GM21737 (cell line): ENCODE measurements at regions not wholly inside any gene's neighbourhood (a gene's known extent, or its start where the extent isn't known, plus 50 kb on each side); places are given as distances from the start of the nearest gene placed in this dataset.

Source experiments
- ATAC-seq: cut with Tn5 transposase; IDR thresholded peaks from one replicate; pipeline ENCODE4 v1.9.1; 2021; ENCODE audit warnings: mild to moderate bottlenecking, moderate library complexity; ENCODE audit not compliant: unreplicated experiment

DNA sequence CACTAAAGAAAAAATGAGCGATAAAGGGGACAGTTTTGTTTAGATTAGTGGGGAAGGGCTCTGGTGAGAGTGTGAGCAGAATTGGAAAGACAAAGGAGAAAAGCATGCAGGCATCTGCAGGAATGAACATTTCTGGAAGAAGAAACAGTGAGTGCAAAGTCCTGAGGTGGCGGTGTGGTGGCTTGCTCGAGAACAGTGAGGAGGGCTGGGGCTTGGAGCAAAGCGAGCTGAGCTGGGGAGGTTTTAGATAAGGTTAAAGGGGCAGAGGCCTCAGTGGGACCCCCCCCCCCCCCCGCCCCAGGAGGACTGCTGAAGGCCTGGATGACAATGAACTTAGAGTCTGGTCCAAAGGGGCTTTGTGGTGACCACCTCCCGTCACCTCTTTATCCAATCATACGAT, 202.7 kb upstream of the MVB12B start:
- no peak for ATAC-seq

DNA sequence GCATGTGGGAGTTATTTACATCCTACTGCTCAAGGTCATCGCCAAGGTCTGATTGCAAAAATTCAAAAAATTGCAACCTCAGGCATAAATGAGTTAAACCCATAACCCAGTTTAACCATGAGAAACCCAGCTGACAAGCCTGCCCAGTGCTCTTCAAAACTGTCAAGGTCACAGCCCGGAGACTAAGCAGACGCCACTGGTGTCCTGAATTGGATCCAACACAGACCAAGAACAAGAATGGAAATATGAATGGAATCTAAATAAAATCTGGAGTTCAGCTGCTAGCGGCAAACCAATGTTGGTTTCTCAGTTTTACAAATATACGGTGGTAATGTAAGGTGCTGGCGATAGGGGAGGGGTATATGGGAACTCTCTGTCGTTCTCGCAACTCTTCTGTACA, 201.5 kb upstream of the MVB12B start:
- ATAC-seq = no peak

DNA sequence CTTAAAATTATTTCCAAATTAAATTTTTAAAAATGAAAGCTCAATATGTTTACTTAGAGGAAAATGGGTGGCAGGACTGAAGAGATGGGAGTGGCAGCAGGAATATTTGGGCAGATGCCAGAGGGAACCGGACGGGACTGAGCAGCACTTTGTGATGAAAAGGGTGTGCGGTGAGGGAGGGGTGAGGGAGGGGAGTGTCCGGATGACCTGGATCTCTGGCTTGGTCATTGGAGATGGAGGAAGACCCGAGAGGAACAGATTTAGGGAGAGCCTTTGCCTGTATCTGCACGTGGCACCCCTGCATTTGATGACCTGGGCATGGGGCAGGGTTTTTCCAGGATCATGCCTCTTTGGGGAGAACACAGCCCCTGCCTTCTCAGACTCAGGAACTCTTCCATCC, 201.1 kb upstream of the MVB12B start:
- ATAC-seq = no peak

DNA sequence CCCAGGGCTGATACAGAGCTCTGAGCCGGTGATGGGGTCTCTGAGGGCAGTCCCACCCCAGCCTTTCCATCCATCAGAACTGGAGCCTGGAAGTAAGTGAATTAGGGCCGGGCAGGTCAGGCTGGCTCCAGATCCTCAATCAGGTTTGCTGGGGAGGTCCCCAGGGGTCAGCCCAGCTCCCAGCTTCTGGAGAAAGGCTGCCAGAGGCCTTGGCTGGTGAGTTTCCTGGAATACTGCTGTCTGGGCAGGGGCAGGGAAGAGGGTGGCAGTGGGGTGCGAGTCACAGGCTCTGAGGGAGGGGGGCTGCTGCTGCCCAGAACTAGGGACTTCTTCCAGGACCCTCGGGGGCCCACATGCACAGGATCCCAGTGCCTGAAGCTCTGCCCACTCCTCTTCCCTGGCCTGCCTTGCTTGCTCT, 200.6 kb upstream of the MVB12B start:
- ATAC-seq = no peak

DNA sequence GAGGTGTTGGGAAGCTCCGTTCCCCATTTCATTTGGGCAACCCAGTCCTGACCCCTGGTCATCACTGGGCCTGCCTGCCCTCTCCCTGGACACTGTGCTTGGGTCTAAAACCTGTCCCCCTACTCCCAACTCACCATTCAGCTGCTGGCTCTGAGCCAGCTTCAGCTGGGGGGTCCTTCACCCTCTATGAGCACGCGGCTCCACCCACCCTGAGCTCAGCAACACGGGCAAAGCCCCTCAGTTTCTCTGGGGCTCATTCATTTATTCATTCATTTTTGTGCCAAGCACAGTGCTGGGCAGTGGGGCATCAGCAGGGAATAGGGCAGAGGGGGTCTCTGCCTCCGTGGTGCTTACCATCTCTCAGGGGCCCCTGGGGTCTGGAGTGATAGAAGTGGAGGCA, 199.8 kb upstream of the MVB12B start:
- no peak for ATAC-seq

DNA sequence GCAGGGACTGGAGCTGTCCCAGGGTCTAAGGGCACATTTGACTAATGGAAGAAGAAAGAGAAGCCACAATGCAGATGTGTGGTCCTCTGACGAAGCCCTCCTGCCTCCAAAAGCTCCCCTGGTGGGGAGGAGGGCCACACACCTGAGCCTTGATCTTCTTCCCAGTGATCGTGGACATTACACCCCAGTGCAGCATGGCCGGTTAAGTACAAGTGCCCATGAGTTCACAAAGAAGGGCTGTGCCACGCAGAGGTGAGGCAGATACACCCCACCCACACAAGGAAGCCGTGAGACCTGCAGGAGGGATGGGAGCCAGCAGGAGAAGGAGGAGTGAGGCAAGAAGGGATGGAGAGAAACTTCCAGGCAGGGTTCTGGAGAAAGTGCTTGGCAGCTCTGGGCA, 199.0 kb upstream of the MVB12B start:
- no peak for ATAC-seq

DNA sequence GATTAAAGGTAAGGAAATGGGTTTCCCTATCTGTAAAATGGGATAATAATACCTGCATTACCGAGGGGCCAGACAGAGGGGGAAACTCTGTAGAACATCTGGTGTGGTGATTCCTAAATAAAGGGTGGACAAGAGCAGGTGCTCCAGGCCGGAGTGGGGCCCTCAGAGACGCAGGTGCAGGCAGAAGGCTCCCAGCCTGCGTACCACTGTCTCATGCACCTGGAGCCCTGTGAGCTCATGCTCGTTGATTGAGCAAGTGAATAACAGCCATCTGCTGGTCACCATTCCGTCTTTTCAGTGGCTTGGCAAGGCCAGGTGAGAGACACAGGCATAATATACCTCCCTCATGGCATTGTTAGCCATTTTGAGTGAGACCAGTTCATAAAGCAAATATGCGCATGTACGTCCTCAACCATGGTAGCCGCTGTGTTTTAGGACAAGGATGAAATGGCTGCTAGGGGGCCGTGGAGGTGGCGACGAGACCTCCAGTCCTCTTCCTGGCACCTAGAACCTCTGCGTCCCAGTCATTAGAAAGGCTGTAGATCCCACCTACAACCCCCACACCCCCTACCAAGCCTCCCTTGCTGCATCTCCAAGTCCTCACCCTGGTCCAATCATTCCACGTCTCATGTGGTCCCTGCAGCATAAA, 198.0 kb upstream of the MVB12B start:
- ATAC-seq = no peak

DNA sequence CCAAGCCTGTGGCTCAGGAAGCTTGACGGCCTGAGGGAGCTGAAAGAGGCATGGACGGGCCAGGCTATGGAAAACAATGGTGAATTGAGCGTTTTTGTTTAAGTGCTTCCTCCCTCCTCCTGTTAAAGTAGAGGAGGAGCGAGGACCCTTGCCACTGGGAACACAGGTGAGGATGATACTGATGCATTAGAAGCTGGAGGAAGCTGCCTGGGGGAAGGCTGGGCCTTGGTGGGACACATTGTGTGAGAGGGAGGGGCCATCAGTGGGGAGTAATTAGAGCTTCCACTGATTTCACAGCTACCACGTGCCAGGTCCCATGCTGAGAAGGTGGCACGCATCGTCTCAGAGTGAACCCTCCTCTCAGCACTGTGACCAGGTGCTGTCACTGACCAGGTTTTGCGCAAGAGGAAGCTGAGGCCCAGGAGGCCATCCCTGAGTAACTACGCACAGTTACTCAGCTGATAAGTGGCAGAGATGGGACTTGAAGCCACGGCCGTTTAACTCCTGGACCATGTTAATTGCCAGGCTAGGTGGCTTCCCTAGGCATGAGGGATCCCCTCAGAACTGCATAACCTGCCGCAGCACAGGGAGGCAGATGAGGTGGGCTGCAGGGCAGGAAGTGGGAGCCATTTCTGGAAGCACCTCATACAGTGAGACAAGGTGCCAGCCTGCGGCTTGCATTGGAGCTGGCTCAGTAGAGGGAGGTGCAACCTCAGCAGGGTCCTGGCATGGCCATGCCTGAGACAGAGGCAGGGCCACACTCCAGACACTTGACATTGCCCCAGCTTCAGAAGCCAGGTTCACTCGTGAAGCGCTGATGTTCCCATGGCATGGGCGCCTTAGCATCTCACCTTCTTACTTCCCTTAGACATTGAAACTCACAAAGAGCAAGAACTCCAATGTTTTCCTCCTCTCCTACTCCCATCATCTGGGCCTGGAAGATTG, 195.3 kb upstream of the MVB12B start:
- ATAC-seq = no peak

DNA sequence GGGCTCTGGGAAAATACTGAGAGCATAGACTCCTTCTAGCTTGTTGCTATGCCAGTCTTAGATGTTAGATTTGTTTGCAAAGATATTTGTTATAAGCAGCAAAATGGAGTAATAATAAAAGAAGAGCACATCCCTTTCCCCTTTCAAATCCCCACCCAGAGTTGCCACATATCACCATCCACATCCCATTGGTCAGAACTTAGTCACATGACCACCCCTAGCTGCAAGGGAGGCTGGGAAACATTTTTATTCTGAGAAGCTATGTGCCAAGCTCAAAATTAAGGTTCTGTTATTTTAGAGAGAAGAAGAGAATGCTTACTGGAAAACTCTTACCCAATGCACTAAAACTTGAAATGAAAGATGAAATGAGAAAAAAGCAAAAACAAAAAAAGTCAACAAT, 193.9 kb upstream of the MVB12B start:
- ATAC-seq = no peak

DNA sequence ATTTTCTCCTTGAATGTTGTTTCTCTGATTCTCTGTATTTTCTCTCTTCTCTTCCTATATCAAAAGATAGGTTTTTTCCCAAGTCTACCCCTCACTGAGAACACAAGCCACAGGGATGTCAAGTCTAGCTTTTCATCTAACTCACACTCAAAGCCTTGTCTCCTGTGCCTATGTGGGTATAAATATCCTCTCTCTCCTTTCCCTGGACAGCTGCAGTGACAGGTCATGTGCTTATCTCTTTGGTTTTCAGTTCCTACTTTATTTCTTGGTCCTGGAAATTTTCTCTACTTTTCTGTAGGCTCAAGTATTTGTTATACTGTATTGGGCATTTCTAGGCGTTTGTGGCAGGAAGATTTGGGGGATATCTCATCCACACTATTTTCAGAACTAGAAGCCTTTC, 182.4 kb upstream of the MVB12B start:
- ATAC-seq = no peak

DNA sequence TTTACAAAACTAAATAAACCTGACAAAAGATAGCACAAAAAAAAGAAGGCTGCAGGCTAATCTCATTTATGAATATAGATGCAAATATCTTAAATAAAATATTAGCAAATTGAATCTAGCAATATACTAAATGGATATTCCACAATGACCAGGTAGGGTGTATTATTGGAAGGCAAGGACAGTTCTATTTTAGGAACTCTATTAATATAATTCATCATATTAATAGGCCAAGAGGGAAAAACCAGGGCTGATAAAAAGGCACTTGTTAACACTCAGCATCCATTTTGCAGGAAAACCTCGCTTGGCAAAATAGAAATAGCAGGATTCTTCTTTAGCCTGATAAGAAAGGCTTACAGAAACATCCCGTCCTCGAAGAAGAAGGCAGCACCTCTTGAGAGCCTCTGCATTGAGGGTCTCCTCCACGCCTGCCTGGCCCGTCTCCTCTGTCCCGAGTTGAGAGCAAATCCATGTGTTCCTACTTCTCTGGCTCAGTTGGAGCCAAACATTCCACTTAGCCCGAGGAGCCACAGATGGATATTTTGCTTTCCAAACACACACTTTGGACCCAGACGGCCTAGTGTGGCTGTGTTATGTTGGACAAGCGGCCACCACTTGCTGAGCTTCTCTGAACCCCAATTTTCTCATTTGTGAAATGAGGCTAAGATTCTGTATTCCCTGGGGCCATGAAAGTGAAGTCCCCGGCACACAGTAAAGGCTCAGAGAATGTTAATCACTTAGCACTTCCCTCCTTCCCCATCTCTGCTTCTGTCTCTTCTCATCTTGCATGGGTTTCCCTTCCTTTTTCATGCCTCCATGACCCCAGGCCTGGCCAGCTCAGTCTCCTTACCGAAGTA, 181.8 kb upstream of the MVB12B start:
- no peak for ATAC-seq

DNA sequence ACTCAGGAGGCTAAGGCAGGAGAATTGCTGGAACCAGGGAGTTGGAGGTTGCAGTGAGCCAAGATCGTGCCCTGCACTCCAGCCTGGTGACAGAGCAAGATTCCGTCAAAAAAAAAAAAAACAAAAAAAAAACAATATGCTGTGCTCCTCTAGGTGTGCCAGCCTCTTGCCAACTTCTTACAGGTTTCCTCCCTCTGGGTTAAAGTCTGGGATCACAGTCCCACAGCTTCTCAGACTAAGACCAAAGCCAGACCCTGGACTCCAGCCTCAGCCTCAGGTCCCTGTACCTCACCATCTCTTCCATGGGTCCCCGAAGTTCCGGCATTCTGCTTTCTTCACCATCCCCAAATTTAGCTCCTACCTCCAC, 180.8 kb upstream of the MVB12B start:
- no peak for ATAC-seq

DNA sequence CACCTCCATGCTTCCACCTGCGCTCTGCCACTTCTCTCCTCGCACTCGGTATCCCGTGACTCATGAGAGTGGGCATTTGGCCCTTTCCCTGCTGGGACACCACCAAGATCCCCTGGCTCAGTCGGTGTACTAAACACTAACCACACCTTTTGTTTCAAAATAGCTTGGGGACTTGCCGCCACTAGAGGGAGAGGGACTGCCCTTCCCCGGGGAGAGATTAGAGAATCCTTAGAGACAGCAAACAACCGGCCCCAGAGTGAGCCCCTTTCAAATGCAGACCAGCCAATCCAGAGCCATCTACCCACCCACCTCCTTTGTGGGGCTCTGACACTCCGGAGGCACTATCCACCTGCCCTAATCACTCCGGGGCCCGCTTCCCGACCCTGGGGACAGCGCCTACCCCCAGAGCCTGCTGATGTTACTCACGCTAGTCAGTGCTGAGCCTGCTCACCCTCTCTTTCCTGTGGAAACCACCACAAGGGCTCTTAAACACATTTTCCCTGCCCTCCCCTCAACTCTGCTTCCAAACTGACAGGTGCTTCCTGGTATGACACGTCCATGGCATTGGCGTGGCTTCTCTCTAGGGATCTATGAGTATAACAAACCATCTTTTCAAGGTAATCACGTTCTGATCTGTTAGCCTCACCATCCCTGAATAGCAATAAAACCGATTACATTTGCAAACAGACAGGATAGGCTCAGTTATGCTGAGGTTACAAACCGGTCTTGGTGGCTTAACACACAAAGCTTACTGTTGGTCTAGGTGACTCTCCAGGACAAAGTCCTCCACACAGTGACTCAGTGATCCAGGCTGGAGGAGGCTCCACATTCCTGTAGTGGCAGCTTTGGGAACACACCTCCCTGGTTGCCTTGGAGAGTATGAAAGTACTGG, 180.1 kb upstream of the MVB12B start:
- ATAC-seq = peak; percentile 59

DNA sequence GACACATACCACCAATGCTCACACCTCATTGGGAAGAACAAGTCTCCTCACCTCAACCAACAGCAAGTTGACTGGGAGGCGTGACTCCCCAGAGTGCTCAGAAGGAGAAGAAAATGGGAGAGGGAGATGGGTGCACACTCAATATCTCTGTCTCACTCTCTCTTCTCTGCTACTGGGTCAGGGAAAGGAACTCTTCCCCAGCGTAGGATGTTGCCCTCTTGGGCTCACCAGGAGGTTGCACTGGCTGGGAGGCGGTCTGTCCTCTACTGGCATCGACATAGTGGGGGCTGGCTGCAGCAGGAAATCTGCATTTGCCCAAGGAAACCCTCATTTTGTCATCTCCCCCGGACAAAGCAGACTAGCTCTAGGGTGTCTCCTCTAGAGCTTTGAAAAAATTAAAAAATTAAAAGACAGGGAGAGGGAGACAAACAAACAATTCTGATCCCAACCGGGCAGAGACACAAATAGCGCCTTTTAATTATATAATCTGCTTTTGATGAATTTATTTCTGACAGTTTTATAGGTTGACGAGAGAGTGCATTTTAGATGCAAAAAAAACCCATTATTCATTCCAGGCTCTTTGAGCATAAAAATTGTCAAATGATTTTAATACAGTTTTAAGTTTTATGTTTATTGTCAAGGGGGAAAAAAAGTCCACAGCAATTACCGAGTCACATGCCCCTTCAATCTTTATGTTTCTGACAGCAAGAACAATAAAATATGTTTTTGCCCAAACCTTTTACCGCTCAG, 179.3 kb upstream of the MVB12B start:
- ATAC-seq = no peak

DNA sequence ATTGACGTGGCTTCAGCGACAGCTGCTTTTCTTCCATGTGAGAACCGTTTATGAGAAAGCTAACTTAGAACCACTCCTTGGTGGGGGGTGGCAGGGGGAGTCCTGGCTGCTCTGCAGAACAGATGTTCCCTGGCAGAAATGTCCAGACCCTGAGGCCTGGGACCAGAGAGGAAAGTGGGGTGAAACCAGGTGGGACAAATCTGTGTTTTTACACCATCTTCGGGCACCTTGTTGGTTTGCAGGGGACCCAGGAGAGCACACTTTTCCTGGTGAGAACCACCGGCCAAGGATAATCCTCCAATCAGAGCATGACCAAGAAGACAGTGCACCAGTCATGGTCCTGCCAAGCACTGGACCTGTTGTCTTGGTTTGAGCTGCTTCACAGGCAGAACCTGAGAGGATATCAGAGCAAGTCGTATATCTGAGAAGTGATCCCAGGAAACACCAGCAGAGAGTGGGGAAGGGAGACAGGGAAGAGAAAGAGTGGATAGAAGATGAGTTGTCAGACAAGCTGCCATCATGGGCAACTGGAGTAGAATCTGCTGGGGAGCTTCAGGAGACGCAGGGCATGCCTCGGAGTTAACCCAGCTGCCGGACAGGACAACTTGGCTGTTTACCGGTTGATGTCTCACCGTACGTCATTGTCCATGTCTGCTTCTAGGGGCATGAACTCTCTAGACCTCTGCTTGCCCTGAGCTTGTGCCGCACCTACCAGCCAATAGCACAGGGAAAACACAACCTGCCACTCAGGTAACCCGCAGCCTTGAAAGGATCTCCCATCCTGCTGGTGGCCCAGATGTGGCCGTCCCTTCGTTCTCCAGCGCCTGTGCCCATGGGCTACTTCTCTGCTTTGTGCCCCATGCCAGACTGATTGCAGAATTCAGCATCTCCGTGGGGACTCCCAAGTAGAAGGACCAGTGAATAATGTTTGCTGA, 178.4 kb upstream of the MVB12B start:
- no peak for ATAC-seq

DNA sequence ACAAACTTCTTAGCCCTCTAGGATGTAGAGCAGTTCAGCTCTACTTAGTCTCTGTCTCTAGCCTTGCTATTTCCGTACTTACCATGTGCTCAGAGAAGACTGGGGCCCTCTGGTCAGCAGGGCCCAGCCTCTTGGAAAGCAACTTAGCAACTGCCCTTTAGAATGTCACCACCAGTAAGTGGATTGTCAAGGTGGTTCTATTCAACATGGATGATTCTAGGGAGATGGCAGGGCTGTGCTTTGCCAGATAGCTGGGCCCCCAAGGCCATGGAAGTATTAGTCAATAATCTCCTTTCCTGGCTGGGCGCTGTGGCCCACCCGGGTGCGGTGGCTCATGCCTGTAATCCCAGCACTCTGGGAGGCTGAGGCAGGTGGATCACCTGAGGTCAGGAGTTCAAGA, 177.6 kb upstream of the MVB12B start:
- no peak for ATAC-seq

DNA sequence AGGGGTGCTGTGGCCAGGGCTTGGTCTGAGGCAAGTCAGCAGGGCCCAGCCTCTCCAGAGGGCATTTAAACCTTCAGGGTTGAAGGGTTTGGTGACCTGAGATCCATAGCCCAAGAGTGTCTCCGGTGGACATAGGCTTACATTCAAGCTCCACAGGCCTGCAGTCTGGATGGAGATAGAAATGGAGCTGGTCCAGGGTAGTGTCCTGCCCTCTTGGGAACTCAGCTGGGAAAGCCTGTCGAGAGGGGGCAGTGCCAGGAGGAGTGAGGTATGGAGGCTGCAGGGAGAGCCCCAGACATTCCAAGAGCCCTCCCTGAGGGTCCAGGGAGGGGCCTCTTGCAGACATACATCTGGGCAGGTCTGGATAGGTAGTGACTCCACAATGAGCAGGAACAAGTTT, 177.0 kb upstream of the MVB12B start:
- ATAC-seq = no peak

DNA sequence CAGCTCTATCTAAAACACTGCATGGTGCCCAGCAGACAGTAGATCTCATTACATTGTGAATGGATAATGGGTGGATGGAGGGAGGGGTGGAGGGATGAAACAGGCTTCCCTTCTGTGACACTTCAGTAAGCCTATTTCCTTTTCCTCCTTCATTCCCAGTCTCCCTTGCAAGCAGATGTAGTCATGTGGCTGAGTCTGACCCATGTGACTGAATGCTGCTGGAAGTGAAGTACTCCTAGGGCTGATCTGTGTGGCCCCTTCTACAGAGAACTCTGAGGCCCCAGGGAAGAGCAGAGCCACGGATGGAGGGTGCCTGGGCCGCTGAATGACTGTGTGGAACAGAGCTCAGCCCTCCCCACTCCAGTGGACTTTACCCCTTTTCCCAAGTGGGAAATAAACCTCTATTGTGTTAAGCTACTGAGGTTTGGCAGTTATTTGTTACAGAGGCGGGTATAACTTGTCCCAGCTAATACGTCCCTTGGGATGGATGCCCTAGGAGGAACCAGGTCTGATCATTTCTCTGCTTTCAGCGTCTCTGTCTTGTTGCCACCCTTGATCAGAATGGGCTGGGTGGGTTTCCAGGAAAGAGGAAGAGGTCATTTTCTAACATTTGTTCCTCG, 176.1 kb upstream of the MVB12B start:
- no peak for ATAC-seq
